ENCODE measurements at regions not wholly inside any gene's neighbourhood (a gene's known extent, or its start where the extent isn't known, plus 50 kb on each side); places are given as distances from the start of the nearest gene placed in this dataset.

GRCh38 chr3:176870451-176870850, 326.8 kb downstream of the TBL1XR1 start:
- H3K4me3 ChIP-seq (ENCODE audit: low read depth, low read length) = no peak overlapping the region
- DNase-seq (ENCODE audit: low read depth, low spot score) = no peak
- in situ Hi-C loops (cut with HindIII; ENCODE audit: low sequenced_read_pairs) = no loop called here
- TF ChIP-seq CTCF (IDR thresholded peaks at IDR 0.05; ENCODE audit: low read depth, low read length) = no peak

- in situ Hi-C loops (cut with HindIII; ENCODE audit: low sequenced_read_pairs) = no loop called here
- no peak overlapping the region for H3K4me3 ChIP-seq (ENCODE audit: low read depth, low read length)
- no peak for TF ChIP-seq CTCF (IDR thresholded peaks at IDR 0.05; ENCODE audit: low read depth, low read length)
- DNase-seq (ENCODE audit: low read depth, low spot score) = no peak
Observed at GRCh38 chr3:176867681-176868663, 329.3 kb downstream of the TBL1XR1 start.

GRCh38 chr3:176861137-176861536, 336.1 kb downstream of the TBL1XR1 start:
- DNase-seq (ENCODE audit: low read depth, low spot score) = no peak
- in situ Hi-C loops (cut with HindIII; ENCODE audit: low sequenced_read_pairs) = no loop called here
- no peak for TF ChIP-seq CTCF (IDR thresholded peaks at IDR 0.05; ENCODE audit: low read depth, low read length)
- H3K4me3 ChIP-seq (ENCODE audit: low read depth, low read length) = no peak overlapping the region

GRCh38 chr3:176856721-176857120, 340.6 kb downstream of the TBL1XR1 start:
- no peak overlapping the region for H3K4me3 ChIP-seq (ENCODE audit: low read depth, low read length)
- no peak for TF ChIP-seq CTCF (IDR thresholded peaks at IDR 0.05; ENCODE audit: low read depth, low read length)
- in situ Hi-C loops (cut with HindIII; ENCODE audit: low sequenced_read_pairs) = no loop called here
- DNase-seq (ENCODE audit: low read depth, low spot score) = no peak

- in situ Hi-C loops (cut with HindIII; ENCODE audit: low sequenced_read_pairs) = no loop called here
- DNase-seq (ENCODE audit: low read depth, low spot score) = no peak
- TF ChIP-seq CTCF (IDR thresholded peaks at IDR 0.05; ENCODE audit: low read depth, low read length) = no peak
- no peak overlapping the region for H3K4me3 ChIP-seq (ENCODE audit: low read depth, low read length)
Observed at GRCh38 chr3:176855901-176856486, 341.3 kb downstream of the TBL1XR1 start.

GRCh38 chr3:176855213-176855612, 342.1 kb downstream of the TBL1XR1 start:
- H3K4me3 ChIP-seq (ENCODE audit: low read depth, low read length) = no peak overlapping the region
- TF ChIP-seq CTCF (IDR thresholded peaks at IDR 0.05; ENCODE audit: low read depth, low read length) = no peak
- no peak for DNase-seq (ENCODE audit: low read depth, low spot score)
- in situ Hi-C loops (cut with HindIII; ENCODE audit: low sequenced_read_pairs) = no loop called here
